ENCODE measurements at regions not wholly inside any gene's neighbourhood (a gene's known extent, or its start where the extent isn't known, plus 50 kb on each side); places are given as distances from the start of the nearest gene placed in this dataset.

DNA sequence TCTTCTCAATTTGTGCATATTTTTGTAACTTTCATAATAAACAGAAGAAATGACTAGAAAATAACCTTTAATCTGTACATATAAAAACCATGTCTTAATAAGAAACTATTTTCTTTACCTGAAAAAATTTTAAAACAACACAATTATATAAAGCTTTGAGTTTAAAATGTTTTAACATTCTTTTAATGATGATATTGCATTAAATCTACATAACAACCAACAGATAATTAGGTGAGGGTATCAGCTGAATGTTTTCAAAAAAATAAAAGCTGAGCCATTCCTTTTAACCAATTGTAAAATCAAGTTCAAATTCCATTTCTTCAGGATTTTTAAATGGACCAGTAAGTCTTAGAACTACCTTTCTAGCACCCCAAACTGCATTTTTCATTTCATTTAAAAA, 1185.0 kb upstream of the CITED2 start:
- H3K27ac ChIP-seq (ENCODE audit: low read length), result no peak overlapping the region
- no peak for TF ChIP-seq MXI1 (conservative IDR thresholded peaks at IDR 0.05; ENCODE audit: poor library complexity, severe bottlenecking)
- TF ChIP-seq EZH2 (IDR thresholded peaks at IDR 0.05; ENCODE audit: borderline replicate concordance, insufficient read depth, low read length, poor library complexity, severe bottlenecking), result no peak
- TF ChIP-seq TAF1 (IDR thresholded peaks at IDR 0.05; ENCODE audit: low read depth), result no peak
- no peak for TF ChIP-seq RAD21 (conservative IDR thresholded peaks at IDR 0.05)
- TF ChIP-seq, protein P1, sequence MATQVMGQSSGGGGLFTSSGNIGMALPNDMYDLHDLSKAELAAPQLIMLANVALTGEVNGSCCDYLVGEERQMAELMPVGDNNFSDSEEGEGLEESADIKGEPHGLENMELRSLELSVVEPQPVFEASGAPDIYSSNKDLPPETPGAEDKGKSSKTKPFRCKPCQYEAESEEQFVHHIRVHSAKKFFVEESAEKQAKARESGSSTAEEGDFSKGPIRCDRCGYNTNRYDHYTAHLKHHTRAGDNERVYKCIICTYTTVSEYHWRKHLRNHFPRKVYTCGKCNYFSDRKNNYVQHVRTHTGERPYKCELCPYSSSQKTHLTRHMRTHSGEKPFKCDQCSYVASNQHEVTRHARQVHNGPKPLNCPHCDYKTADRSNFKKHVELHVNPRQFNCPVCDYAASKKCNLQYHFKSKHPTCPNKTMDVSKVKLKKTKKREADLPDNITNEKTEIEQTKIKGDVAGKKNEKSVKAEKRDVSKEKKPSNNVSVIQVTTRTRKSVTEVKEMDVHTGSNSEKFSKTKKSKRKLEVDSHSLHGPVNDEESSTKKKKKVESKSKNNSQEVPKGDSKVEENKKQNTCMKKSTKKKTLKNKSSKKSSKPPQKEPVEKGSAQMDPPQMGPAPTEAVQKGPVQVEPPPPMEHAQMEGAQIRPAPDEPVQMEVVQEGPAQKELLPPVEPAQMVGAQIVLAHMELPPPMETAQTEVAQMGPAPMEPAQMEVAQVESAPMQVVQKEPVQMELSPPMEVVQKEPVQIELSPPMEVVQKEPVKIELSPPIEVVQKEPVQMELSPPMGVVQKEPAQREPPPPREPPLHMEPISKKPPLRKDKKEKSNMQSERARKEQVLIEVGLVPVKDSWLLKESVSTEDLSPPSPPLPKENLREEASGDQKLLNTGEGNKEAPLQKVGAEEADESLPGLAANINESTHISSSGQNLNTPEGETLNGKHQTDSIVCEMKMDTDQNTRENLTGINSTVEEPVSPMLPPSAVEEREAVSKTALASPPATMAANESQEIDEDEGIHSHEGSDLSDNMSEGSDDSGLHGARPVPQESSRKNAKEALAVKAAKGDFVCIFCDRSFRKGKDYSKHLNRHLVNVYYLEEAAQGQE (IDR thresholded peaks at IDR 0.05; ENCODE audit: borderline replicate concordance), result no peak
- TF ChIP-seq SMC3 (conservative IDR thresholded peaks at IDR 0.05; ENCODE audit: poor library complexity), result no peak
- no peak for TF ChIP-seq EP300 (conservative IDR thresholded peaks at IDR 0.05; ENCODE audit: poor library complexity, severe bottlenecking)
- TF ChIP-seq POLR2AphosphoS5 (IDR thresholded peaks at IDR 0.05), result no peak
- TF ChIP-seq, protein P2, sequence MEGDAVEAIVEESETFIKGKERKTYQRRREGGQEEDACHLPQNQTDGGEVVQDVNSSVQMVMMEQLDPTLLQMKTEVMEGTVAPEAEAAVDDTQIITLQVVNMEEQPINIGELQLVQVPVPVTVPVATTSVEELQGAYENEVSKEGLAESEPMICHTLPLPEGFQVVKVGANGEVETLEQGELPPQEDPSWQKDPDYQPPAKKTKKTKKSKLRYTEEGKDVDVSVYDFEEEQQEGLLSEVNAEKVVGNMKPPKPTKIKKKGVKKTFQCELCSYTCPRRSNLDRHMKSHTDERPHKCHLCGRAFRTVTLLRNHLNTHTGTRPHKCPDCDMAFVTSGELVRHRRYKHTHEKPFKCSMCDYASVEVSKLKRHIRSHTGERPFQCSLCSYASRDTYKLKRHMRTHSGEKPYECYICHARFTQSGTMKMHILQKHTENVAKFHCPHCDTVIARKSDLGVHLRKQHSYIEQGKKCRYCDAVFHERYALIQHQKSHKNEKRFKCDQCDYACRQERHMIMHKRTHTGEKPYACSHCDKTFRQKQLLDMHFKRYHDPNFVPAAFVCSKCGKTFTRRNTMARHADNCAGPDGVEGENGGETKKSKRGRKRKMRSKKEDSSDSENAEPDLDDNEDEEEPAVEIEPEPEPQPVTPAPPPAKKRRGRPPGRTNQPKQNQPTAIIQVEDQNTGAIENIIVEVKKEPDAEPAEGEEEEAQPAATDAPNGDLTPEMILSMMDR (IDR thresholded peaks at IDR 0.05; ENCODE audit: poor library complexity, severe bottlenecking), result no peak

DNA sequence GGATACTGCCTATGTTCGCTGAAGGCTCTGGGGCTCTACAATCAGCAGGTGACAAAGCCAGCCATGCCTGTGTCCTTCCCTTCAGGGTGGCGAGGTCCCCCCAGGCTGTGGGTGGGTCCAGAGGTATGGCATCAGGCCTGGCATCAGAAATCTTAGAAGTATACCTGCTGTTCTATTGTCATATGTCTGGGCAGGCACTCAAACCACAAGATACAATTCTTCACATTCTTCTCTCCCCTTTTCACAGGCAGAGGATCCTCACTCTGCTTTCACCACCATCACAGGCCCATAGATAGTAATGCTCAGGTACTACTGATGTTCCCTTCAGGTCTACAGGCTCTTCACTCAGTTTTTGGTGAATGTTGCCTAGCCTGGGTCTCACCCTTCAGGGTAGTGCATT, 1180.0 kb upstream of the CITED2 start:
- Histone ChIP-seq H3K27ac (ENCODE audit: low read length) (no peak overlapping the region), H3K4me3 (ENCODE audit: low read length) (no peak overlapping the region)

More for the DNA sequence above, 1185.0 kb upstream of the CITED2 start:
- H3K9me2 ChIP-seq (ENCODE audit: insufficient read depth, low read length), result no peaks in the 10 kb centered on the region
- H3K9me3 ChIP-seq (ENCODE audit: low read length), result no peaks in the 10 kb centered on the region
- no peak overlapping the region for H2AFZ ChIP-seq (ENCODE audit: low read depth, low read length)
- H3K4me2 ChIP-seq (ENCODE audit: low read length), result no peak overlapping the region
- no peaks in the 10 kb centered on the region for H4K20me1 ChIP-seq (ENCODE audit: insufficient read depth)
- no peak overlapping the region for H3K9ac ChIP-seq (ENCODE audit: low read length)
- H3F3A ChIP-seq (ENCODE audit: insufficient read depth, low read length, poor library complexity, severe bottlenecking), result no peaks in the 10 kb centered on the region
- H3K27me3 ChIP-seq (ENCODE audit: insufficient read depth, low read depth, low read length), result no peaks in the 10 kb centered on the region
- H3K79me2 ChIP-seq (replicated peaks; ENCODE audit: insufficient read depth, low read length), result no peaks in the 10 kb centered on the region
- H3K4me3 ChIP-seq (ENCODE audit: low read length), result no peak overlapping the region
- no peaks in the 10 kb centered on the region for H3K36me3 ChIP-seq (ENCODE audit: insufficient read depth, low read length)

More for the DNA sequence above, 1180.0 kb upstream of the CITED2 start:
- H3K4me2 ChIP-seq (ENCODE audit: low read length), result no peak overlapping the region
- H3K9me2 ChIP-seq (ENCODE audit: insufficient read depth, low read length), result no peaks in the 10 kb centered on the region
- H3K36me3 ChIP-seq (ENCODE audit: insufficient read depth, low read length), result no peaks in the 10 kb centered on the region
- no peaks in the 10 kb centered on the region for H3K9me3 ChIP-seq (ENCODE audit: low read length)
- no peaks in the 10 kb centered on the region for H3K79me2 ChIP-seq (replicated peaks; ENCODE audit: insufficient read depth, low read length)
- no peaks in the 10 kb centered on the region for H4K20me1 ChIP-seq (ENCODE audit: insufficient read depth)
- TF ChIP-seq RAD21 (conservative IDR thresholded peaks at IDR 0.05) (no peak), EZH2 (IDR thresholded peaks at IDR 0.05; ENCODE audit: borderline replicate concordance, insufficient read depth, low read length, poor library complexity, severe bottlenecking) (no peak), TAF1 (IDR thresholded peaks at IDR 0.05; ENCODE audit: low read depth) (no peak), POLR2AphosphoS5 (IDR thresholded peaks at IDR 0.05) (no peak), MXI1 (conservative IDR thresholded peaks at IDR 0.05; ENCODE audit: poor library complexity, severe bottlenecking) (no peak), SMC3 (conservative IDR thresholded peaks at IDR 0.05; ENCODE audit: poor library complexity) (no peak), EP300 (conservative IDR thresholded peaks at IDR 0.05; ENCODE audit: poor library complexity, severe bottlenecking) (no peak)
- TF ChIP-seq, protein P2 (IDR thresholded peaks at IDR 0.05; ENCODE audit: poor library complexity, severe bottlenecking), result no peak
- TF ChIP-seq, protein P1 (IDR thresholded peaks at IDR 0.05; ENCODE audit: borderline replicate concordance), result no peak
- H3K27me3 ChIP-seq (ENCODE audit: insufficient read depth, low read depth, low read length), result no peaks in the 10 kb centered on the region
- no peak overlapping the region for H2AFZ ChIP-seq (ENCODE audit: low read depth, low read length)
- H3F3A ChIP-seq (ENCODE audit: insufficient read depth, low read length, poor library complexity, severe bottlenecking), result no peaks in the 10 kb centered on the region
- H3K9ac ChIP-seq (ENCODE audit: low read length), result no peak overlapping the region

All from neural cell (in vitro differentiated cells).